ENCODE measurements at regions not wholly inside any gene's neighbourhood (a gene's known extent, or its start where the extent isn't known, plus 50 kb on each side); places are given as distances from the start of the nearest gene placed in this dataset.

- BruUV-seq (replicated peaks) = no TSS peak
- peaks cover 3% of the 10 kb centered on the region for H3K27me3 ChIP-seq (replicated peaks; ENCODE audit: insufficient read depth, low read depth, low read length, poor library complexity)
- H3K36me3 ChIP-seq (ENCODE audit: insufficient read depth, low read length, poor library complexity, severe bottlenecking) = no peaks in the 10 kb centered on the region
- intact Hi-C loops (cut with micrococcal nuclease; ENCODE audit: unreplicated experiment) = no loop called here
- no peak overlapping the region for H3K27ac ChIP-seq (ENCODE audit: low read depth, low read length, poor library complexity, severe bottlenecking)
- ChIA-PET POLR2A (ENCODE audit: low non-redundant PET) (no interaction called here), CTCF (no interaction called here)
- no peak overlapping the region for H3K4me3 ChIP-seq (ENCODE audit: low read depth, low read length, poor library complexity, severe bottlenecking)
- H3K4me1 ChIP-seq (ENCODE audit: insufficient read depth, low read length, poor library complexity, severe bottlenecking) = no peaks in the 10 kb centered on the region
- H3K9me3 ChIP-seq (ENCODE audit: low read depth, low read length, poor library complexity, severe bottlenecking) = no peaks in the 10 kb centered on the region
- DNase-seq (ENCODE audit: low spot score) = peak; percentile 2
- TF ChIP-seq EZH2 (IDR thresholded peaks at IDR 0.05; ENCODE audit: borderline replicate concordance, low read depth, low read length, poor library complexity, severe bottlenecking) (no peak), CTCF (conservative IDR thresholded peaks at IDR 0.05; ENCODE audit: low read depth, low read length) (no peak)
Observed at GRCh38 chr5:173395257-173395932, 67.2 kb upstream of the STC2 start.

- Histone ChIP-seq H3K9me3 (ENCODE audit: low read depth, low read length, poor library complexity, severe bottlenecking) (no peaks in the 10 kb centered on the region), H3K27ac (ENCODE audit: low read depth, low read length, poor library complexity, severe bottlenecking) (no peak overlapping the region), H3K4me3 (ENCODE audit: low read depth, low read length, poor library complexity, severe bottlenecking) (no peak overlapping the region), H3K36me3 (ENCODE audit: insufficient read depth, low read length, poor library complexity, severe bottlenecking) (no peaks in the 10 kb centered on the region), H3K4me1 (ENCODE audit: insufficient read depth, low read length, poor library complexity, severe bottlenecking) (no peaks in the 10 kb centered on the region), H3K27me3 (replicated peaks; ENCODE audit: insufficient read depth, low read depth, low read length, poor library complexity) (peaks cover 3% of the 10 kb centered on the region)
- CTCF ChIA-PET = no interaction called here
- POLR2A ChIA-PET (ENCODE audit: low non-redundant PET) = no interaction called here
- TF ChIP-seq EZH2 (IDR thresholded peaks at IDR 0.05; ENCODE audit: borderline replicate concordance, low read depth, low read length, poor library complexity, severe bottlenecking) (no peak), CTCF (conservative IDR thresholded peaks at IDR 0.05; ENCODE audit: low read depth, low read length) (no peak)
- no peak for DNase-seq (ENCODE audit: low spot score)
- intact Hi-C loops (cut with micrococcal nuclease; ENCODE audit: unreplicated experiment) = no loop called here
- no TSS peak for BruUV-seq (replicated peaks)
Observed at GRCh38 chr5:173394701-173395100, 66.5 kb upstream of the STC2 start.

- no peak overlapping the region for H3K27ac ChIP-seq (ENCODE audit: low read depth, low read length, poor library complexity, severe bottlenecking)
- H3K4me3 ChIP-seq (ENCODE audit: low read depth, low read length, poor library complexity, severe bottlenecking) = no peak overlapping the region
- ChIA-PET POLR2A (ENCODE audit: low non-redundant PET) (no interaction called here), CTCF (no interaction called here)
- TF ChIP-seq CTCF (conservative IDR thresholded peaks at IDR 0.05; ENCODE audit: low read depth, low read length) (no peak), EZH2 (IDR thresholded peaks at IDR 0.05; ENCODE audit: borderline replicate concordance, low read depth, low read length, poor library complexity, severe bottlenecking) (no peak)
- no peaks in the 10 kb centered on the region for H3K4me1 ChIP-seq (ENCODE audit: insufficient read depth, low read length, poor library complexity, severe bottlenecking)
- DNase-seq (ENCODE audit: low spot score) = no peak
- no peaks in the 10 kb centered on the region for H3K27me3 ChIP-seq (replicated peaks; ENCODE audit: insufficient read depth, low read depth, low read length, poor library complexity)
- no peaks in the 10 kb centered on the region for H3K9me3 ChIP-seq (ENCODE audit: low read depth, low read length, poor library complexity, severe bottlenecking)
- H3K36me3 ChIP-seq (ENCODE audit: insufficient read depth, low read length, poor library complexity, severe bottlenecking) = no peaks in the 10 kb centered on the region
- intact Hi-C loops (cut with micrococcal nuclease; ENCODE audit: unreplicated experiment) = no loop called here
- BruUV-seq (replicated peaks) = no TSS peak
Observed at GRCh38 chr5:173392172-173392571, 64.0 kb upstream of the STC2 start.
